RWPE1 (cell line): ENCODE measurements at regions not wholly inside any gene's neighbourhood (a gene's known extent, or its start where the extent isn't known, plus 50 kb on each side); places are given as distances from the start of the nearest gene placed in this dataset.

Experiments
- CTCF ChIA-PET: fragments of 350-600 bp; sonication (Branson Sonifier 250); formaldehyde crosslinking; extraction: SDS; loops from one replicate; lab custom pipeline; 2021; lab: Yijun Ruan, JAX
- POLR2A ChIA-PET: fragments of 400-600 bp; formaldehyde crosslinking; extraction: SDS; loops from one replicate; lab custom pipeline; 2020; ENCODE audit warnings: antibody characterized with exemption; ENCODE audit not compliant: low non-redundant PET; lab: Yijun Ruan, JAX
- DNase-seq: peaks from one replicate; pipeline ENCODE4 v3.0.0; 2012; ENCODE audit warnings: low spot score
- H3K27ac ChIP-seq: fragments of 450-650 bp; 2 replicates; pipeline ENCODE4 v1.5.1; 2017
- CTCF ChIP-seq: fragments of 450-650 bp; conservative IDR thresholded peaks from 2 replicates; pipeline ENCODE4 v1.5.1; 2017; ENCODE audit warnings: low read depth, mild to moderate bottlenecking

- no peak for TF ChIP-seq CTCF
- CTCF ChIA-PET: no interaction called here
- DNase-seq: no peak
- H3K27ac ChIP-seq: no peak overlapping the region
- POLR2A ChIA-PET: no interaction called here
These were observed 678.6 kb downstream of the MECOM start for GRCh38 chr3:168984872-168985271.

GRCh38 chr3:168983046-168983445 lies 680.5 kb downstream of the MECOM start:
- no peak for TF ChIP-seq CTCF
- CTCF ChIA-PET: no interaction called here
- no peak overlapping the region for H3K27ac ChIP-seq
- POLR2A ChIA-PET: no interaction called here
- DNase-seq: no peak

- CTCF ChIA-PET: interaction anchor here (0.7 to 1.0 kb wide), 2 partner anchors 8 to 152 kb away, joined by 3 to 4 read pairs; no protein-coding TSS in a partner anchor
These were observed 682.1 kb downstream of the MECOM start for GRCh38 chr3:168981396-168981795.

GRCh38 chr3:168977716-168978374 lies 685.7 kb downstream of the MECOM start:
- ChIA-PET POLR2A (no interaction called here), CTCF (no interaction called here)
- TF ChIP-seq CTCF: no peak
- no peak overlapping the region for H3K27ac ChIP-seq
- DNase-seq: no peak

More at GRCh38 chr3:168981396-168981795, 682.1 kb downstream of the MECOM start:
- DNase-seq: peak; percentile 39
- no peak for TF ChIP-seq CTCF
- no peak overlapping the region for H3K27ac ChIP-seq
- POLR2A ChIA-PET: no interaction called here

- POLR2A ChIA-PET: no interaction called here
- H3K27ac ChIP-seq: no peak overlapping the region
- no peak for DNase-seq
- CTCF ChIA-PET: interaction anchor here (0.7 kb wide), 1 partner anchor 21 kb away, joined by 3 read pairs; no protein-coding TSS in a partner anchor
- no peak for TF ChIP-seq CTCF
These were observed 686.5 kb downstream of the MECOM start for GRCh38 chr3:168976969-168977368.

GRCh38 chr3:168975576-168975975 lies 687.9 kb downstream of the MECOM start:
- TF ChIP-seq CTCF: no peak
- CTCF ChIA-PET: interaction anchor here (0.6 to 2.5 kb wide), 2 partner anchors 23 to 110 kb away, joined by 3 to 5 read pairs; no protein-coding TSS in a partner anchor
- H3K27ac ChIP-seq: no peak overlapping the region
- no peak for DNase-seq
- POLR2A ChIA-PET: no interaction called here
